Hepatocyte (in vitro differentiated cells): ENCODE measurements at regions not wholly inside any gene's neighbourhood (a gene's known extent, or its start where the extent isn't known, plus 50 kb on each side); places are given as distances from the start of the nearest gene placed in this dataset.

Experiments used
- EZH2 ChIP-seq: fragments of 200-600 bp; sonication (generic); IDR thresholded peaks from 2 replicates; pipeline ENCODE4 v1.6.1; 2016; ENCODE audit warnings: antibody characterized with exemption, mild to moderate bottlenecking, borderline replicate concordance
- TF ChIP-seq, protein P1 (sequence below): fragments of 200-600 bp; sonication (generic); IDR thresholded peaks from 2 replicates; pipeline ENCODE4 v1.5.1; 2016; ENCODE audit warnings: antibody characterized with exemption, mild to moderate bottlenecking; ENCODE audit not compliant: poor library complexity

DNA sequence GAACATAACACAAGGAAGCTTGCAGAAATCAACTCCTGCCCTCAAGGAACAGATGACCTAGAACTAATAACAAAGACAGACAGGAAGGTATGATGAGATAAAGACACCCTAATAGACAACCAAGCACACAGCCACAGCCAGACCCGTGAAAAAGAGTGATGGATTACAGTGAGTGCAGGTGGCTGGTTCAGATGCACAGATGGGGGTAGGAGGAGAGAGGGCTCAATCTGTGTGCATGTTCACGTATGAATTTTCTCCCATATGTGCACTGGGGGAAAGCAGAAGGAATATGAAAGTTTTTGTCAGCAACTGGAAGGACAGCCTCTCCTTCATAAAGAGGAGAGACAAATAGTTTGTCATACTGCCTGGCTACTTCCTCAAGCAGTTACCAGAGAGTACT, 367.1 kb downstream of the PBX1 start:
- no peak for TF ChIP-seq EZH2
- TF ChIP-seq, protein P1, sequence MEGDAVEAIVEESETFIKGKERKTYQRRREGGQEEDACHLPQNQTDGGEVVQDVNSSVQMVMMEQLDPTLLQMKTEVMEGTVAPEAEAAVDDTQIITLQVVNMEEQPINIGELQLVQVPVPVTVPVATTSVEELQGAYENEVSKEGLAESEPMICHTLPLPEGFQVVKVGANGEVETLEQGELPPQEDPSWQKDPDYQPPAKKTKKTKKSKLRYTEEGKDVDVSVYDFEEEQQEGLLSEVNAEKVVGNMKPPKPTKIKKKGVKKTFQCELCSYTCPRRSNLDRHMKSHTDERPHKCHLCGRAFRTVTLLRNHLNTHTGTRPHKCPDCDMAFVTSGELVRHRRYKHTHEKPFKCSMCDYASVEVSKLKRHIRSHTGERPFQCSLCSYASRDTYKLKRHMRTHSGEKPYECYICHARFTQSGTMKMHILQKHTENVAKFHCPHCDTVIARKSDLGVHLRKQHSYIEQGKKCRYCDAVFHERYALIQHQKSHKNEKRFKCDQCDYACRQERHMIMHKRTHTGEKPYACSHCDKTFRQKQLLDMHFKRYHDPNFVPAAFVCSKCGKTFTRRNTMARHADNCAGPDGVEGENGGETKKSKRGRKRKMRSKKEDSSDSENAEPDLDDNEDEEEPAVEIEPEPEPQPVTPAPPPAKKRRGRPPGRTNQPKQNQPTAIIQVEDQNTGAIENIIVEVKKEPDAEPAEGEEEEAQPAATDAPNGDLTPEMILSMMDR = no peak
